Neutrophil (primary cell): ENCODE measurements at regions not wholly inside any gene's neighbourhood (a gene's known extent, or its start where the extent isn't known, plus 50 kb on each side); places are given as distances from the start of the nearest gene placed in this dataset.

Source experiments
- H3K27ac ChIP-seq: fragments of 200-600 bp; sonication (generic); 2 replicates; pipeline ENCODE4 v1.5.1; 2016; ENCODE audit warnings: mild to moderate bottlenecking, moderate library complexity
- H3K27me3 ChIP-seq: fragments of 200-600 bp; sonication (generic); 2 replicates; pipeline ENCODE4 v1.6.0; 2016; ENCODE audit warnings: mild to moderate bottlenecking
- H3K36me3 ChIP-seq: fragments of 200-600 bp; sonication (generic); 2 replicates; pipeline ENCODE4 v1.5.1; 2017
- H3K4me1 ChIP-seq, 2 experiments: fragments of 200-600 bp in 1 of 2; sonication (generic) in 1 of 2; 1 replicate in 1 of 2; 2 replicates in 1 of 2; pipeline versions ENCODE4 v1.5.1 to v1.6.1; 2013 to 2016; ENCODE audit warnings: low read depth in 1 of 2, low read length in 1 of 2, mild to moderate bottlenecking in 1 of 2, moderate library complexity in 1 of 2; ENCODE audit not compliant: control insufficient read depth in 1 of 2, insufficient read depth in 1 of 2
- H3K4me3 ChIP-seq, 2 experiments: fragments of 200-600 bp in 1 of 2; sonication (generic) in 1 of 2; 1 replicate in 1 of 2; 2 replicates in 1 of 2; pipeline ENCODE4 v1.5.1; 2013 to 2016; ENCODE audit warnings: low read depth in 1 of 2, low read length in 1 of 2, mild to moderate bottlenecking in 1 of 2, moderate library complexity in 1 of 2
- H3K9me3 ChIP-seq: fragments of 200-600 bp; sonication (generic); 2 replicates; pipeline ENCODE4 v1.5.1; 2016
- CTCF ChIP-seq: fragments of 200-600 bp; sonication (generic); IDR thresholded peaks from 2 replicates; pipeline ENCODE4 v1.5.1; 2016; ENCODE audit warnings: antibody characterized with exemption

DNA sequence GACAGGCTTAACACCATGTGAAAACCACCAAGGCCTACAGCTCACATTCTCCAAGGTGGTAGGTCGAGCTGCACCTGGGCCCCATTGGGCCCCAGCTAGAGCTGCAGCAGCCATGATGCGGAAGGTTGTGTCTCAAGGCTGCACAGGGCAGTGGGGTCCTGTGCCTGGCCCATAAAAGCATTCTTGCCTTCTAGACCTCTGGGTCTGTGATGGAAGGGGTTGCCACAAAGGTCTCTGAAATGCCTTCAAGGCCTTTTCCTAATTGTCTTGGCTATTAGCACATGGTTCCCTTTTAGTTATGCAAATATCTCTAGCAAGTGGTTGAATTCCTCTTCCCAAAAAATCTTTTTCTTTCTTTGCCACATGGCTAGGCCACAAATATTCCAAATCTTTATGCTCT, 52.5 kb upstream of the C11orf58 start:
- no peaks in the 10 kb centered on the region for H3K9me3 ChIP-seq
- no peaks in the 10 kb centered on the region for H3K4me1 ChIP-seq
- H3K27me3 ChIP-seq = no peaks in the 10 kb centered on the region
- H3K4me3 ChIP-seq = no peak overlapping the region
- no peaks in the 10 kb centered on the region for H3K36me3 ChIP-seq
- H3K27ac ChIP-seq = no peak overlapping the region
- TF ChIP-seq CTCF = no peak

DNA sequence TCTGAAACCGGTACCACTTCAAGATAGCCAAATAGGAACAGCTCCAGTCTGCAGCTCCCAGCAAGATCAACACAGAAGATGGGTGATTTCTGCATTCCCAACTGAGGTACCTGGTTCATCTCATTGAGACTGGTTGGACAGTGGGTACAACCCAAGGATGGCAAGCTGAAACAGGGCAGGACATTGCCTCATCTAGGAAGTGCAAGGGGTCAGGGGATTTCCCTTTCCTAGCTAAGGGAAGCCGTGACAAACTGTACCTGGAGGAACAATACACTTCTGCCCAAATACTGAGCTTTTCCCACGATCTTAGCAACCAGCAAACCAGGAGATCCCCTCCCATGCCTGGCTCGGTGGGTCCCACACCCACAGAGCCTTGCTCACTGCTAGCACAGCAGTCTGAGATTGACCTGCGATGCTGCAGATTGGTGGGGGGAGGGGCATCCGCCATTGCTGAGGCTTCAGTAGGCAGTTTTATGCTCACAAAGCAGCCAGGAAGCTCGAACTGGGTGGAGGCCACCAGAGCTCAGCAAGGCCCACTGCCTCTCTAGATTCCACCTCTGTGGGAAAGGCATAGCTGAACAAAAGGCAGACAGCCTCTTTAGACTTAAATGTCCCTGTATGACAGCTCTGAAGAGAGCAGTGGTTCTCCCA, 59.9 kb upstream of the C11orf58 start:
- H3K9me3 ChIP-seq = no peaks in the 10 kb centered on the region
- no peaks in the 10 kb centered on the region for H3K27me3 ChIP-seq
- no peaks in the 10 kb centered on the region for H3K4me1 ChIP-seq
- TF ChIP-seq CTCF = no peak
- no peaks in the 10 kb centered on the region for H3K36me3 ChIP-seq
- no peak overlapping the region for H3K4me3 ChIP-seq
- H3K27ac ChIP-seq = no peak overlapping the region

- H3K36me3 ChIP-seq = no peaks in the 10 kb centered on the region
- no peaks in the 10 kb centered on the region for H3K27me3 ChIP-seq
- no peak overlapping the region for H3K27ac ChIP-seq
- TF ChIP-seq CTCF = no peak
- no peaks in the 10 kb centered on the region for H3K4me1 ChIP-seq
- H3K9me3 ChIP-seq = no peaks in the 10 kb centered on the region
- H3K4me3 ChIP-seq = no peak overlapping the region
These were observed 68.5 kb upstream of the C11orf58 start for GRCh38 chr11:16669799-16670415.

GRCh38 chr11:16632295-16633200, 105.9 kb upstream of the C11orf58 start:
- H3K27me3 ChIP-seq = no peaks in the 10 kb centered on the region
- TF ChIP-seq CTCF = no peak
- H3K9me3 ChIP-seq = no peaks in the 10 kb centered on the region
- H3K36me3 ChIP-seq = no peaks in the 10 kb centered on the region
- no peak overlapping the region for H3K27ac ChIP-seq
- H3K4me3 ChIP-seq = no peak overlapping the region
- no peaks in the 10 kb centered on the region for H3K4me1 ChIP-seq

GRCh38 chr11:16630651-16631050, 107.8 kb upstream of the C11orf58 start:
- TF ChIP-seq CTCF = no peak
- Histone ChIP-seq H3K4me3 (no peak overlapping the region), H3K4me1 (no peaks in the 10 kb centered on the region), H3K9me3 (no peaks in the 10 kb centered on the region), H3K27ac (no peak overlapping the region), H3K36me3 (no peaks in the 10 kb centered on the region), H3K27me3 (peaks cover 4% of the 10 kb centered on the region)
